ENCODE measurements at regions not wholly inside any gene's neighbourhood (a gene's known extent, or its start where the extent isn't known, plus 50 kb on each side); places are given as distances from the start of the nearest gene placed in this dataset.
"Not testable (repeated sequence)": the region's sequence is repeated elsewhere in the genome, so short reads cannot be mapped to it uniquely, and the experiment has no call there.

GRCh38 chr4:9000505-9001001 is 128.9 kb upstream of the HMX1 start:
- H3K9ac ChIP-seq (ENCODE audit: low read length); H3K9me3 Mint-ChIP-seq (ENCODE audit: insufficient read depth); H3K36me3 ChIP-seq (replicated peaks in 1 of 2; ENCODE audit: control extremely low read depth in 1 of 2, control insufficient read depth in 1 of 2, extremely low read depth in 1 of 2, insufficient read depth in 2 of 2, low read length in 1 of 2); CTCF ChIA-PET; H3K9me3 ChIP-seq (ENCODE audit: control extremely low read depth in 1 of 3, control insufficient read depth in 2 of 3, insufficient read depth in 1 of 3, low read length in 2 of 3); H3K4me1 Mint-ChIP-seq; H3K79me2 ChIP-seq (ENCODE audit: control insufficient read depth, insufficient read depth, low read length); H3K27ac ChIP-seq (ENCODE audit: low read length in 2 of 2); H4K20me1 ChIP-seq (ENCODE audit: control insufficient read depth, insufficient read depth, low read length, poor library complexity, severe bottlenecking); H3K4me1 ChIP-seq (ENCODE audit: control insufficient read depth in 2 of 2, insufficient read depth in 2 of 2, low read length in 2 of 2); ATAC-seq (ENCODE audit: low read depth); H3K27me3 ChIP-seq (replicated peaks in 1 of 4; ENCODE audit: control extremely low read depth in 1 of 4, control insufficient read depth in 3 of 4, insufficient read depth in 4 of 4, low read length in 3 of 4); POLR2A ChIA-PET; H3K27ac Mint-ChIP-seq: not testable (repeated sequence)
- peak overlapping the region; percentile 57 for H3K4me2 ChIP-seq (replicated peaks; ENCODE audit: low read depth, low read length, poor library complexity, severe bottlenecking)
- Mint-ChIP-seq H3K4me3 (peak overlapping the region; percentile 13), H3K27me3 (peaks cover 11% of the 10 kb centered on the region)
- DNase-seq, result peak; percentile 46
- H2AFZ ChIP-seq (ENCODE audit: insufficient read depth, low read depth, low read length, poor library complexity, severe bottlenecking), result peak overlapping the region; percentile 58
- peak; percentile 67 for TF ChIP-seq CTCF (IDR thresholded peaks at IDR 0.05)
- WGBS (ENCODE audit: insufficient coverage), result 5% methylated on average over 52 of the region's 52 CpGs
- peak overlapping the region in 1 of 5 experiments; percentile 9 for H3K4me3 ChIP-seq (ENCODE audit: control extremely low read depth in 1 of 5, extremely low read depth in 1 of 5, insufficient read depth in 1 of 5, low read depth in 2 of 5, low read length in 4 of 5)
- intact Hi-C loops (cut with micrococcal nuclease), result loop anchor here (5.0 kb wide), 1 partner anchor 122 kb away; no protein-coding TSS in a partner anchor

- H3K36me3 ChIP-seq (replicated peaks in 1 of 2; ENCODE audit: control extremely low read depth in 1 of 2, control insufficient read depth in 1 of 2, extremely low read depth in 1 of 2, insufficient read depth in 2 of 2, low read length in 1 of 2); H2AFZ ChIP-seq (ENCODE audit: insufficient read depth, low read depth, low read length, poor library complexity, severe bottlenecking); H3K27me3 ChIP-seq (replicated peaks in 1 of 4; ENCODE audit: control extremely low read depth in 1 of 4, control insufficient read depth in 3 of 4, insufficient read depth in 4 of 4, low read length in 3 of 4); H3K4me1 ChIP-seq (ENCODE audit: control insufficient read depth in 2 of 2, insufficient read depth in 2 of 2, low read length in 2 of 2); H3K9ac ChIP-seq (ENCODE audit: low read length); H3K9me3 ChIP-seq (ENCODE audit: control extremely low read depth in 1 of 3, control insufficient read depth in 2 of 3, insufficient read depth in 1 of 3, low read length in 2 of 3); H3K4me3 Mint-ChIP-seq; H3K79me2 ChIP-seq (ENCODE audit: control insufficient read depth, insufficient read depth, low read length); ATAC-seq (ENCODE audit: low read depth); H3K27me3 Mint-ChIP-seq; H3K27ac Mint-ChIP-seq; H3K4me1 Mint-ChIP-seq; POLR2A ChIA-PET; H4K20me1 ChIP-seq (ENCODE audit: control insufficient read depth, insufficient read depth, low read length, poor library complexity, severe bottlenecking); H3K4me3 ChIP-seq (ENCODE audit: control extremely low read depth in 1 of 5, extremely low read depth in 1 of 5, insufficient read depth in 1 of 5, low read depth in 2 of 5, low read length in 4 of 5); H3K9me3 Mint-ChIP-seq (ENCODE audit: insufficient read depth); H3K4me2 ChIP-seq (replicated peaks; ENCODE audit: low read depth, low read length, poor library complexity, severe bottlenecking); CTCF ChIA-PET; H3K27ac ChIP-seq (ENCODE audit: low read length in 2 of 2); intact Hi-C loops (cut with micrococcal nuclease); DNase-seq: not testable (repeated sequence)
- WGBS (ENCODE audit: insufficient coverage), result 89% methylated on average over 15 of the region's 15 CpGs
Observed at GRCh38 chr4:8992981-8993380, 121.3 kb upstream of the HMX1 start.

GRCh38 chr4:8991449-8991848 is 119.8 kb upstream of the HMX1 start:
- H3K27ac ChIP-seq (ENCODE audit: low read length in 2 of 2); H3K4me1 Mint-ChIP-seq; H4K20me1 ChIP-seq (ENCODE audit: control insufficient read depth, insufficient read depth, low read length, poor library complexity, severe bottlenecking); intact Hi-C loops (cut with micrococcal nuclease); H3K9me3 ChIP-seq (ENCODE audit: control extremely low read depth in 1 of 3, control insufficient read depth in 2 of 3, insufficient read depth in 1 of 3, low read length in 2 of 3); H3K4me1 ChIP-seq (ENCODE audit: control insufficient read depth in 2 of 2, insufficient read depth in 2 of 2, low read length in 2 of 2); H3K27me3 ChIP-seq (replicated peaks in 1 of 4; ENCODE audit: control extremely low read depth in 1 of 4, control insufficient read depth in 3 of 4, insufficient read depth in 4 of 4, low read length in 3 of 4); H3K9me3 Mint-ChIP-seq (ENCODE audit: insufficient read depth); H3K27ac Mint-ChIP-seq; H3K27me3 Mint-ChIP-seq; H3K36me3 ChIP-seq (replicated peaks in 1 of 2; ENCODE audit: control extremely low read depth in 1 of 2, control insufficient read depth in 1 of 2, extremely low read depth in 1 of 2, insufficient read depth in 2 of 2, low read length in 1 of 2); H3K9ac ChIP-seq (ENCODE audit: low read length); POLR2A ChIA-PET; H2AFZ ChIP-seq (ENCODE audit: insufficient read depth, low read depth, low read length, poor library complexity, severe bottlenecking); ATAC-seq (ENCODE audit: low read depth); H3K4me3 Mint-ChIP-seq; CTCF ChIA-PET; H3K4me3 ChIP-seq (ENCODE audit: control extremely low read depth in 1 of 5, extremely low read depth in 1 of 5, insufficient read depth in 1 of 5, low read depth in 2 of 5, low read length in 4 of 5); H3K79me2 ChIP-seq (ENCODE audit: control insufficient read depth, insufficient read depth, low read length); DNase-seq; H3K4me2 ChIP-seq (replicated peaks; ENCODE audit: low read depth, low read length, poor library complexity, severe bottlenecking): not testable (repeated sequence)

- H3K36me3 ChIP-seq (replicated peaks in 1 of 2; ENCODE audit: control extremely low read depth in 1 of 2, control insufficient read depth in 1 of 2, extremely low read depth in 1 of 2, insufficient read depth in 2 of 2, low read length in 1 of 2); H3K4me3 ChIP-seq (ENCODE audit: control extremely low read depth in 1 of 5, extremely low read depth in 1 of 5, insufficient read depth in 1 of 5, low read depth in 2 of 5, low read length in 4 of 5); H3K4me2 ChIP-seq (replicated peaks; ENCODE audit: low read depth, low read length, poor library complexity, severe bottlenecking); intact Hi-C loops (cut with micrococcal nuclease); H3K4me3 Mint-ChIP-seq; H3K27ac ChIP-seq (ENCODE audit: low read length in 2 of 2); H3K9me3 Mint-ChIP-seq (ENCODE audit: insufficient read depth); POLR2A ChIA-PET; H3K27me3 ChIP-seq (replicated peaks in 1 of 4; ENCODE audit: control extremely low read depth in 1 of 4, control insufficient read depth in 3 of 4, insufficient read depth in 4 of 4, low read length in 3 of 4); H3K27me3 Mint-ChIP-seq; H2AFZ ChIP-seq (ENCODE audit: insufficient read depth, low read depth, low read length, poor library complexity, severe bottlenecking); DNase-seq; H3K79me2 ChIP-seq (ENCODE audit: control insufficient read depth, insufficient read depth, low read length); H3K9ac ChIP-seq (ENCODE audit: low read length); H3K9me3 ChIP-seq (ENCODE audit: control extremely low read depth in 1 of 3, control insufficient read depth in 2 of 3, insufficient read depth in 1 of 3, low read length in 2 of 3); H3K27ac Mint-ChIP-seq; H3K4me1 Mint-ChIP-seq; ATAC-seq (ENCODE audit: low read depth); H3K4me1 ChIP-seq (ENCODE audit: control insufficient read depth in 2 of 2, insufficient read depth in 2 of 2, low read length in 2 of 2); CTCF ChIA-PET; H4K20me1 ChIP-seq (ENCODE audit: control insufficient read depth, insufficient read depth, low read length, poor library complexity, severe bottlenecking): not testable (repeated sequence)
- 95% methylated on average over 4 of the region's 18 CpGs for WGBS (ENCODE audit: insufficient coverage)
Observed at GRCh38 chr4:8990341-8990740, 118.7 kb upstream of the HMX1 start.

Measured in B cell (primary cell).